GF-D8 (cell line): ENCODE measurements at regions not wholly inside any gene's neighbourhood (a gene's known extent, or its start where the extent isn't known, plus 50 kb on each side); places are given as distances from the start of the nearest gene placed in this dataset.
"Not testable (repeated sequence)": the region's sequence is repeated elsewhere in the genome, so short reads cannot be mapped to it uniquely, and the experiment has no call there.

ENCODE experiments used
- DNase-seq: peaks from one replicate; lab custom pipeline; 2025; lab: John Stamatoyannopoulos, UW

DNA sequence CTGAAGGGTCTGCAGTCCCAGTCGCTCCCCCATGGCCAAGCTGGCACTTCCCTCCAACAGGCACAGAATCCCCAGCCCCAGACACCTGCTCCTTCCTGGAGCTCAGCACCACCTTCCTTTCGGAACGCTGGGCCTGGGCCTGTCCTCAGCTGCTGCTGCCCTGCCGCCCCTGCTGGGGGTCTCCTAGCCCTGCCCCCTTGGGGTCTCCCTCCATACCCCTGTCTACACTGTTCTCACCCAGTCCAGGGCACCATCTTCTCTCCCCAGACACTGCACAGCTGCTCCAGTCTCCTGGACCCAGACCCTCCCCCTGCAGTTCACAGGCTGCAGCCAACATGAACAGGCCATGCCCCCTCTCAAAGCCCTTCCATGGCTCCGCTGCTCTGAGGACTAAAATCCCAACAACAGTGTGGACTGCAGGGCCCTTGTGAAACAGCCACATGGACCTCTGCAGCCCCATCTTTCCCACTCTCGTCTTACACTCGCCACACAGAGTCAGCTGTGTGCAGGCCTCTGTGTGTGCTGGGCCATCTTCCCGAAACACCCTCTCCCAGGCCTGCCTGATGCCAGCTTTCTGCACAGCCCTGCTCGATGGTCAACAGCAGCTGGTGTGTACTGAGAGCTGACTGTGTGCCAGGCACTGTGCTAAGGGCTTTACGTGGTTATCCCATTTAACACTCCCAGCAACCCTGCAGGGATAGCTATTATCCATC lies 361.3 kb downstream of the MATN1 start:
- DNase-seq = not testable (repeated sequence)

DNA sequence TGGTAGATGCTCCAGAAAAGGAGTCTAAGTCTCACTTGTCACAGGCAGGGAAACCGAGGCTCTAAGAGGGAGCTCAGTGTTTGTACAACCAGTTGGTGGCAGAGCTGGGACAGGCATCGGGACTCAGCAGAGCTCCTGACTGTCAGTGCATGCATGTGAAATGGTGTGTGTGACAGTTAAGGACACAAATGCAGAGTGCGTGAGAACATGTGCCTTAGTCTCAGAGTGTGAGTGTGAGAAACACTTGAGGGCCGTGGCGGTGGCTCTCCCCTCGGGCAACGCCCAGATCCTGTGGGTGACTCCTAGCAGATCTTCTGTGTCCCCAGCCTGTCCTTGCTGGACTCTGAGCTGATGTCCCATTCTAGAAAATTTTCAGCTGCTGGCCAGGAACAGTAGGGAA lies 362.6 kb downstream of the MATN1 start:
- DNase-seq = no peak

DNA sequence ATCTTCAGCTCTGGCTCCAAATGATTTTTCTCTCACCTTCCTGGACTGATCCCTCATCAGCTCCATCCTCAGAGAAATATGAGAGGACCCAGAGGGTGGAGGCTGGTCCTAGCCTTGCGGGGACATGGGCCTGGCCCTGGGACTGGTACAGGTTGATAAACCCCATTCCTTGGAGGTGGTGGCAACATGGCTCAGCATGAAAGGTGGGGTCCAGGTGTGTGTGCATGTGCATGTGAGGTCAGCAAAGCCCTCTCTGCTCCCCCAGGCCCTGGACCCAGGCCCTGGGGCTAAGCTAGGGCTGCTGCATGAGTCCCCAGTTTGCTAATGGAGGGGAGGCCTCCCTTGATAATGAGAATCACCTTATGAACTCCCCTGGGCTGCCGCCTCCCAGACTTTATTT lies 363.1 kb downstream of the MATN1 start:
- DNase-seq = no peak

DNA sequence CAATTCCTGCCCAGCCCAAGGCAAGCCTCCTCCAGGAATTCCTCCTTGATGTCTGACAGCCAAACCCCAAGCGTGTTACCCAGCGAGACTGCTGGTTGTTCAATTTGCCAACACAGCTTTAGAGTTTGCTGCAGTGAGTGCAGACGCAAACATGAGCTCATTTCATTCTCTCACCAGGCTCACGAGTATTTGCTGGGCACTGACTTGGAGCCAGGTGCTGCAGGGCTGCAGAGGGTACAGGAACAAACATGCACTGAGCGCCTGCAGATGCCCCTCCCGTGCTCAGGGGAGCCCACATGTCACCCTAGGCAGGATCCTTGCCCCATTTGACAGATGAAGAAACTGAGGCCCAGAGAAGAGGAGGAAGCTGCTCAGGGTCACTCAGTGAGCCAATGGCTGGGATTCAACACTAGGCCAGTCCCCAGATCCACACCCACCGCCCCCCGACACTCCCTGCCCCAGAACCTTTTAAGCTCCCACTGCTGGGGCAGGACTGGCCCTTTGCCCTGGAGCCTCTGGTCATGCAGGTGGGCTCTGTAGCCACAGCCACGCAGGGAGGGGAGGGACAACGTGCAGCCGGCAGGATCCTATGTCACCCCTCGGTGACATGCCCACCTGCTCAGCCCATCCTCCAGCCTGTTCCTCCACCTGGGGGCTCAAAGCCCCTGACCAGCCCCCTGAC lies 363.7 kb downstream of the MATN1 start:
- DNase-seq = no peak

DNA sequence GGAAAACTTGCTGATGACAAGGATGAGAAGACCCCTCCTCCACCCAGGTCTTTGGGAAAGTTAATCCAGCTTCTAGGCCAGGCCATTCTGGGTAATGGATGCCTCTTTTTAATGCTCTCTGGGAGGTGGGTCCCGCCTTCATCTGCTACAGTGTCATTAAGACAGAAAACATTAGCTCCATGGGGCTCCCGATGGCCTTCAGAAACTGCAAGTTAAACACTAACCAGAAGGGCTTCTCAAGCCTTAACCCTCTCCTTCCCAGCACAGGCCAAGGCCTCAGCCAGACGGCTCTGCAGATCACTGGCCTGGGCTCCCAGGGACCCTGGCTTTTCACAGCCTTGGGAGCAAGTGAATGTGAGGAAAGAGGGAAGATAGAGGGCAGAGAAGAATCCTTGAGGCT lies 364.9 kb downstream of the MATN1 start:
- no peak for DNase-seq

DNA sequence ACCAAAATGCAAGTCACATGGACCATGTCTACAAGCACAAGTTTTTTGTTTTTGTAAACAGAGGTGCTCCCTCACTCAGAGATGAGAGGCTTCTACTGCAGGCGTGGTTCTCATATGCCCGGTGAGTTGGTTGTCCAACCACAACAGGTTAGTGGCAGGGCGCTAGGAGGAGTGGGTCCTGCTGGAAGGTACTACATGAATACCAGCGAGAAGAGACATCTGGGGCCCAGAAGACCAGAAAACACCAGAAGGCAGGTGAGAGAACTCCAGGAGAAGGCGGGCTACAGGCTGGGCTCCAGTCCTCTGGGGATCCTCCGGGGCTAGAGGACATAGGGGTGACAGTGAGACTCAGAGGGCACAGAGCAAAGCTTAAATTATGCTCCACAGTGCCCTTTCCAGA lies 366.5 kb downstream of the MATN1 start:
- no peak for DNase-seq

DNA sequence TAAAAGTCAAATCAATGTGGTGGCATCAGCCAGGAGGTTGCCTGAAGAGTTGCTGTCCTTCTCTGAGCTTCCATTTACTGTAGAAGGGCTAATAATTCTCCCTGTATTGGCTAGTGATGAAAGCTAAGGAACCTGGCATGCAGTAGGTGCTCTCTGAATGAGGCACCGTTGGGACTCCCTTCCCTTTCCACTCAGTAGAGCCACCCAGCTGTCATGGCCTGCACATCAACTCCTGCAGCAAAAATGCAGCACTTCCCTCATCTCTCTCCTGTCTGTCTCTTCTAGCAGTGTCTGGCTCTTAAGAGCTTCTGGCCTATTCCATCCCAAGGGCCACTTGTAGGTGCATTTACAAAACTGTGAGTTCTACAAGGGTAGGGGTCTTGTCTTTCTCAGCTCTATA lies 369.0 kb downstream of the MATN1 start:
- no peak for DNase-seq

DNA sequence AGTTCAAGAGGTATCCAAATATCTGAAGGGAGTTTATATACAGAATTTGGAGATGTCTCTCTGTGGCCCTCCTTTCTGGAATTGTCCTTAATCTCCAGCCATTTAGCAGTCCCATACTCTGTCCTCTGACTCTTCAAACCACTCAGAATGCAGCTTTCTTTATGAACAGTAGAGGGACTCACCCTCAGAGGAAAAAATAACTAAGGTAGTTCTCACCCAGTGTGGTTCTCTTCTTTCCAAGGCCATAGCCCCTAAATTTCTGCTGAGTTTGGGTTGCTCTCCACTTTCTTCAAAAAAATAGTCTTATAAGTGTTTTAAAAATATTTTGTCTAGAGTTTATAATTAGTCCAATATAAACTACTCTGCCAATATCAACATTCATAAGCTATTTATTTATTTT lies 369.7 kb downstream of the MATN1 start:
- DNase-seq = no peak

DNA sequence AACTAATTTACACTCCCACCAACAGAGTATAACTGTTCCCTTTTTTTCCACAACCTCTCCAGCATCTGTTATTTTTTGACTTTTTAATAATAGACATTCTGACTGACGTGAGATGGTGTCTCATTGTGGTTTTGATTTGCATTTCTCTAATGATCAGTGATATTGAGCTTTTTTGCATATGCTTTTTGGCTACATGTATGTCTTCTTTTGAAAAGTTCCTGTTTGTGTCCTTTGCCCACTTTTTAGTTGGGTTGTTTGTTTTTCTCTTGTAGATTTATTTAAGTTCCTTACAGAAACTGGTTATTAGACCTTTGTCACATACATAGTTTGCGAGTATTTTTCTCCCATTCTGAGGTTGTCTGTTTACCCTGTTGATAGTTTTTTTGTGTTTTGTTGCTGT lies 375.2 kb downstream of the MATN1 start:
- no peak for DNase-seq

DNA sequence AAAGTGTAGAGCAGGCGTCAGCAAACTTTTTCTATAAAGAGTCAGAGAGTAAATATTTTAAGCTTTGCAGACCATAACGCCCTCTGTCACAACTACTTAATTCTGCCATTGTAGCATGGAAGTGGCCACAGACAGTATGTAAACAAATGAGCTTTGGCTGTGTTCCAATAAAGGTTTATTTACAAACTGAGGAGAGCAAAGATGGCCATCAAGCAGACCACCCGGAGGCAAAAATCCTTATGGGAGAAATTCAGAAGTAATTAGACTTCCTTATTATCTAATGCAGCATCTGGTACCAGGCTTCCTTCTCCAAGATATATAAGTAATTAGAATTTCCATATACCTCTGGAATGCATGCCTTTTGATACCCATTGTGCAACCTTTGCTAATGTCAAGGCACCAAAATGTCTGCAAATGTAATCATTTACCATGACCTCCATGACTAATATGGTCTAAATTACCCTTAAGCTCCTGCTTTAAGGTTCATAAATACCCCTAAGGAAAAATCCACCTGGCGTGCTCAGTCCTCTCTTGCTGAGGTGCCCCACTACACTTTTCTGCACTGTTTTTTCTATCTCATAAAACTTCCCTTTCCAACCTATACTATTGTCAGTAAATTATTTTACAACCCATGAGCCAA lies 377.8 kb downstream of the MATN1 start:
- DNase-seq = no peak

DNA sequence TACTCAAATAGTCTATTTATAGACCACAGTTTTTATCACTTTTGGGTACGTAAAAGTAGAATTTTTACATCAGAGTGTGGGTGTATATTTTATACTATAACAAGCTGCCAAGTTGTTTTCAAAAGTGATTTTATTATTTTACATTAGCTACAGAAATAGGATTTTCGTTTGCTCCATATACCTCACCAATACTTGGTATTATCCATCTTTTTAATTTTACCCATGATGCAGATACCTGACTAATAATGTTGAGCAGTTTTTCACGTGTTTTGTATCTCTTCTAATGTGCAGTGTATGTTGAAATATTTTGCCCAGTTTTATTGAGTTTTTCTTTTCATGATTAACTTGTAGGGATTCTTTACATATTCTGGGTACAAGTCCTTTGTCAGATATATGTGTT lies 379.8 kb downstream of the MATN1 start:
- DNase-seq = no peak

DNA sequence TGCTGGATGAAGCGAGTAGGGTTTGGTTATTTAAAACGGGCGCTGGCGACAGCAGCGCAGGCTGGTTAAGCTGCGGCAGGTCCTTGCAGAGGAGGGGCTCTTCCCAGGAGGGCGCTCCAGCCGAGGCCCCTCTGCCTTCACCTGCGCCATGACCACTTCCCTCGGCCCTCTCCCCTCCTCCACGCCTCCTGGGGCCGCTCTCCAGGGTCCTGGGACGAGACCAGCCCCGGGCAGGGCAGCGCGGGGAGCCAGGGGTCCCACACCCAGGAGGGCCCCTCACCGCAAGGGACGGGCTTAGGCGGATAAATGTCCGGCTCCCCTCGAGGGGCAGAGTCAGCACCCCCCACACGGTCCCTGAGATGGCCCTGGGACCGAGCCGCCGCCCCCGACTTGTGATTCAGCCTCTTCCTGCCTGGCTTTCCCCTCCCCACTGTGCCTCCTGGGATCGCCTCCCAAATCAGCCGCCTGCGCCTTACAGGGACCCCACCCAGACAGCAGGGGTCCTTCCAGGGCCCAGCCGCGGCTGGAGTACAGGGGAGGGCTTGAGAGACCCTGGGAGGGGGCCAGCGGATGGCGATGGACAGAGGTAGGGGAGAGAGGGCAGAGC lies 380.7 kb downstream of the MATN1 start:
- DNase-seq = no peak

DNA sequence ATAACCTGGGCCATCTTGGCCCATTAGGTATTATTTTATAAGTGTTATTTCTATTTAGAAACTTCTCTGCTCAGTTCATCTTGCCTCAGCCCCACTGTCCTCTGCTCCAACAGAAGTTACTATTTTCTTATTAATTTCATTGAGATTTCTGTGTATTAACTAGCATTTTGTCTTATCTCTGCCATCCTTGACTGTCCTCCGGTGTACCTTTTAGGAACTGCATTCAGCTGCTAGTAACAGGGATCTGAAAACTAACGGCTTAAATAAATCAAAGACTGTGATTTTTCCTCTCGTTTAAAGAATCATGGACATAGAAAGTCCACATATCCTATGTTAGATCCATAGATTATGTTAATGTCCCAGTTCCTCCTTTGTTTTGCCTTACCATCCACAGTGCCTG lies 382.5 kb downstream of the MATN1 start:
- DNase-seq = no peak

DNA sequence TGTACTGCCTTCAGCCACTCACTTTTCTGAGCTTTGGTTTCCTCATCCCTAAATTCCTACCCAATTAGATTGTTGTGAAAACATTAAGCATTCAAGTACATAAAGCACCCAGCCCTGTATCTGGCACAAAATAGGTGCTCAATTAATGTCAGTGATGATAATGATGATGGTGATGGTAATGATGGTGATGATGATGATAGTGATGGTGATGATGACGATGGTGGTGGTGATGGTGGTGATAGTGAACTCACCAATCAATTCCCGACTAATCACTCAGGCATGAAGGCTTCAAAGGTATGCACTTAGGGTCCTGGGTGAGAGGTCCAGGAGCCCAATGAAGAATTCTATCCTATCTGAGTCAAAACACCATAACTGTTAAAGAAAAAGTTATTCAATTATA lies 383.5 kb downstream of the MATN1 start:
- no peak for DNase-seq

DNA sequence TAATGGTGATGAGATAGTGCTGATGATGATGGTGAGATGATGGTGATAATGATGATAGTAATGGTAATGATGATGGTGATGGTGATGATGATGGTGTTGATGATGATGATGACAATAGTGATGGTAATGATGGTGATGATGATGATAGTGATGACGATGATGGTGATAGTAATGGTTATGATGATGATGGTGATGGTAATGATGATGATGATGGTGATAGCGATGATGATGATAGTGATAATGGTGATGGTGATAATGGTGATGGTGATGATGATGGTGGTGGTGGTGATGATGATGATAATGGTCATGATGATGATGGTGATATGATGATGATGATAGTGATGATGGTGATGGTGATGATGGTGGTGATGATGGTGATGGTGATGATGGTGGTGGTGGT lies 384.6 kb downstream of the MATN1 start:
- no peak for DNase-seq

DNA sequence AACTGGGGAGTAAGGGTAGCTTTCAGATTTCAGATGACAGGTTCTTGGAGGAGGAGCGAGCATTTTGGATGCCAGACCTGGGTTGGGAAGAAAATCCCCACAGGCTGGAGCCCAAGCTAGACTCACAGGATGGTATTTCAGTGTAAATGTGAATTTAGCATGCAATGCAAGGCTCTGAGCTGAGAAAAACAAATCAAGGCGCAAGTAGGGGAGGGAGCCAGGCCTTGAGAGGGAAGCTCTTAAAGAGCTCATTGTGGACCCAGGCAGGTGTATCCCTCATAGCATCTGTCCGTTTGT lies 386.1 kb downstream of the MATN1 start:
- no peak for DNase-seq

DNA sequence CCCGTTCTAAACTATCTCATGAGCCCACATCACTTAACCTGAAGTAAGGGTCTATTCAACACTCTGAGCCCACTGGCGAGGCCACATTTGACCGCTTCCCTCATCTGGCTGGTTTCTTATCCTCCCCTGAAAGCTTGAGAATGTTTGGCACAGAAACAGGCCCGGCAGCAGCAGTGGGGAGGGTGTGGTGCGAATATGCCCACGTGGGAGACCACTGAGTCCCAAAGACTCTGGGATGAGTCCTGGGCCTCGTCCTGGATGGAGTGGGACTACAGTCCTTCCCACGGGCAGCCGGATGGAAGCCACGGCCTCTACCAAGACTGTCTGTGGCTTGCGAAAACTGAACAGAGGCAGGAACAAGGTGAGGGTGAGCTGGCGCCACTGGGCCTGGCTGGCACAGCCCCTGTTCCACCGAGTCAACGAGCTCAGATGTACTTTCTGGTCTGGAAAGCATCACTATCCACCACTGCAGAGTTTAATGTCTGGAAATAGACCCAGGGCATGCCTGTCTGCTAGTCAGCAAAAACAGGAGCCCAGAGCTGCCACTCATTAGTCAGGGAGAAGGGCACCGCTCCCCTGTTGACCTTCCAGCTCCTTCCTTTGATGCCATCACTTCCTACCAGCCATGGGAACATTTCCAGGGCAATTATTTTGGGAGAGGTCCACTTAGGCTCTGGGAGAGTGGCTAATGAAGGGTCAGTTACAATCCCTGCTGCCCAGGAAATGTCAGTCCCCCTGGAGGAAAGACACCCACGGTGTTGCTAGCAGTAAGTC lies 386.6 kb downstream of the MATN1 start:
- DNase-seq = no peak

DNA sequence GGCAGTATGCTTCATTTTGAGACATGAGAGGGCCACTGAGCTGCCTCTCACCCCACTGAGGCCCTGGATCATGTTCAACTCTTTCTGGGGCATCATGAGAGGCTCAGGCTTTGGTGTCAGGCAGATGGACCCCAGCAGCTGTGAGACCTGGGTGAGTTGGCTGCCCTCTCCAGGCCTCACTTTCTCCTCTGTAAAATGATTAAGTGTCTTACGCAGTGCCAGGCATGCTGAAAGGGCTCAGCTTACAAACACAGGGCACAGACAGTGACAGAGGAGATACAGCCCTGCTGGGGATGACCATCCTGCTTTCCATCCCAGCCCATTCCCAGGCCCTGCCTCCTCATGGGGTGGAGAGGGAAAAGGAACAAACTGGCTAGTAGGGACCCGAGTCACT lies 387.4 kb downstream of the MATN1 start:
- no peak for DNase-seq

DNA sequence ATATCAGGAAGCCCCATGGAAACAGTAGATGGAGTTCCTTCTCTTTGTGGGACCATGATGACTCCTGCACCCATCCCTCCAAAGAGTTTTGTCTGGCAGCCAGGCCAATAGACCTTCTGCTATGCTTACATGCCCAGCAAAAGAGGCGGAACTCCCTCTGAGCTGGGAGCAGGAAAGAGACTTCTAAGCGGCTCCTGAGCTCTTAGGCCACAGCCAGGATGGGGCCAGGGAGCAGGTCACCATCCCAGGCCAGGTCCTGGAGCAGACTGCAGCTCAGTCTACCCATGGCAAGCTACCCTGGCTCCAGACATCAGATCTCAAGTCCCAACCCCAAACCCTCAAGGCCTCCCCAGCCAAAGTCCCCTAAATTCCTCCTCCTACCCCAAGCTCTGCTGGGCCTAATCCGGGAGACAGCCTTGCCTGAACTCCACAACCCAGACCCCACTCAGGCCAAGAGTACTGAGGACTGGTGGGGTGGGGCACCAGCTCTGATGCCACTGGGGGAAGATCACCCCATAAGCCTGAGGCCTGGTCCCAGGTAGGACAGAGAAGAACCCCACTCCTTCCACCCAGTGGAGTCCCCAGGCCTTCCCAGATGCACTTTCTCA lies 387.9 kb downstream of the MATN1 start:
- DNase-seq = no peak

DNA sequence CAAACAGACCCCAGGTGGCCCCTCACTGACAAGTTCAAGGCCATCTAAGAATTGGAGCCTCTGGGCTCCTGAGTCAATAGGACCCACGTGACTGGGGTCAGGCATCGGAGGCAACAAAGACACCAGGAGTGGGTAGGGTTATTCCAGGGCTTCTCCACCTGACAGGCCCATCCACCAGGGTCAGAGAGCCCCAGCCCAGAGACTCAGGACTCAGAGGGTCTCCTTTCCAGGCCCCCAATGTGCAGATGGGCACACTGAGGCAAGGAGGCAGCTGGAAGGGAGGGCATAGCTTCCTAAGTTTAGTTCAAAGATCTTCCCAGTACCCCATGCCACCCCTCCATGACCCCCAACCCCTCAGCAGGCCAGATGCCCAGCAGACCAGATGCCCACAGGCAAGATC lies 388.6 kb downstream of the MATN1 start:
- no peak for DNase-seq

DNA sequence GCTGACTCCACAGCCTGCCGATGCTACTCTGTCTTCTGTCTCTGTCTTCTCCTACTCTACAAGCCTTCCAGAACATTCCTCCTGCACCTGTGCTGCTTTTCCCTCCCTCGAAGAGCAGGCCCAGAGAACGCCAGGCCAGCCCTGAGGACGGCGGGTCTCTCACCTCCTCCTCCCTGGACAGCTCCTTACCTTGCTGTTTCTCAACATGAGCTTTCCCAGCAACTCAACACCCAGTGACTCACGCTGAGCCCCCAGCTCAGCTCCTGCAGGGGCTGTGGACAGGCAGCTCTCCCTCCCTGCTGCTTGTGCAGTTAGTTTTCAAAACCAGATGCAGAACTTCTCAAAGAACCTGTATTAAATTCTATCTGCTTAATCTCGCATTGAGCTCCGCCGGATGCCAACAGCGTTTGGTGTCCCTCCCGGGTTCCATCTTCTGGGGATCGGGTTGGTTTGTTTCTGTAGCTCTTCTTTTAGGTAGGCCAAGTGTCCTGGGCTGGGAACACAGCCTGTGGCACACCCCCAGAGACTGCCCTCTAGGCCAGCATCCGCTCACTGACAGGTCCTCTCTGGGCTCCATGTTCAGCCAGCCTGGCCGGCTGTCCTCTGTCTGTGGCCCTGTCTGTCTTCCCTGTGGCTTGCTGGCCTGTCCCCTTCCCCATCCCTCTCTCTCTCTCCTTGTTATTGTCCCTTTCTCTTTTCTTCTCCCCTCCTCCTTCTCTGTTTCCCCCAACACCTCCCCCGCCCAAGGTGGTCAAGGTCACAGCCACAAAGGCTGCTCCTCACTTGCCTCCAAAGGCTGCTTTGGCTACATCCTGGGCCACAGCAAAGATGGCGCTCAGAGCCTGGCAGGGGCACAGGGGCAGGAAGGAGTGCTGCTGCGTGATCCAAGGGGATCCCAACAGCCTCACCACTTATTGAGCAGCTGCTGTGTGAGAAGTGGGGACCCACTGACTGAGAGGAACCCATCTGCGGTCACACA lies 391.0 kb downstream of the MATN1 start:
- DNase-seq = no peak
